Mucosa of descending colon (tissue), 3 donors: ENCODE measurements at regions not wholly inside any gene's neighbourhood (a gene's known extent, or its start where the extent isn't known, plus 50 kb on each side); places are given as distances from the start of the nearest gene placed in this dataset.

ENCODE experiments used
- ATAC-seq: fragments of 200-7000 bp; cut with Tn5 transposase; one replicate; pipeline ENCODE4 v1.9.1; 2020; ENCODE audit warnings: mild to moderate bottlenecking, moderate library complexity
- DNase-seq, 3 donors: peaks; one replicate each; pipeline ENCODE4 v3.0.0-alpha.2; 2020
- H3K36me3 ChIP-seq: fragments of 200-600 bp; one replicate; pipeline ENCODE4 v1.8.0; 2021; ENCODE audit warnings: low read depth, mild to moderate bottlenecking
- H3K4me1 ChIP-seq: fragments of 200-600 bp; one replicate; pipeline ENCODE4 v1.8.0; 2021; ENCODE audit warnings: low read depth, mild to moderate bottlenecking
- H3K4me3 ChIP-seq: fragments of 200-600 bp; one replicate; pipeline ENCODE4 v1.8.0; 2021; ENCODE audit warnings: mild to moderate bottlenecking
- H3K9me3 ChIP-seq: fragments of 200-600 bp; one replicate; pipeline ENCODE4 v1.8.0; 2021; ENCODE audit warnings: mild to moderate bottlenecking
- intact Hi-C, 2 donors: fragments of 100-400 bp; cut with DNase I in 1 of 2; cut with micrococcal nuclease in 1 of 2; formaldehyde crosslinking; loops; one replicate each; pipeline versions ENCODE4 v1.11.0 to v1.11.1; 2022; cut with DNase I, micrococcal nuclease
- TF ChIP-seq, protein P1 (sequence below): fragments of 200-600 bp; IDR thresholded peaks from one replicate; pipeline ENCODE4 v1.8.0; 2022; ENCODE audit warnings: antibody characterized with exemption, mild to moderate bottlenecking
- donor health status: DM: no; HTN: no; CAD: no; lungs with moderate emphysema.
- donor health status: DM: no; HTN: no; CAD: no.
- donor health status: DM: no; HTN: yes; CAD: no.

- no peaks in the 10 kb centered on the region for H3K36me3 ChIP-seq
- TF ChIP-seq, protein P1, sequence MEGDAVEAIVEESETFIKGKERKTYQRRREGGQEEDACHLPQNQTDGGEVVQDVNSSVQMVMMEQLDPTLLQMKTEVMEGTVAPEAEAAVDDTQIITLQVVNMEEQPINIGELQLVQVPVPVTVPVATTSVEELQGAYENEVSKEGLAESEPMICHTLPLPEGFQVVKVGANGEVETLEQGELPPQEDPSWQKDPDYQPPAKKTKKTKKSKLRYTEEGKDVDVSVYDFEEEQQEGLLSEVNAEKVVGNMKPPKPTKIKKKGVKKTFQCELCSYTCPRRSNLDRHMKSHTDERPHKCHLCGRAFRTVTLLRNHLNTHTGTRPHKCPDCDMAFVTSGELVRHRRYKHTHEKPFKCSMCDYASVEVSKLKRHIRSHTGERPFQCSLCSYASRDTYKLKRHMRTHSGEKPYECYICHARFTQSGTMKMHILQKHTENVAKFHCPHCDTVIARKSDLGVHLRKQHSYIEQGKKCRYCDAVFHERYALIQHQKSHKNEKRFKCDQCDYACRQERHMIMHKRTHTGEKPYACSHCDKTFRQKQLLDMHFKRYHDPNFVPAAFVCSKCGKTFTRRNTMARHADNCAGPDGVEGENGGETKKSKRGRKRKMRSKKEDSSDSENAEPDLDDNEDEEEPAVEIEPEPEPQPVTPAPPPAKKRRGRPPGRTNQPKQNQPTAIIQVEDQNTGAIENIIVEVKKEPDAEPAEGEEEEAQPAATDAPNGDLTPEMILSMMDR: no peak
- H3K9me3 ChIP-seq: no peaks in the 10 kb centered on the region
- DNase-seq (no peak), ATAC-seq (no peak)
- H3K4me1 ChIP-seq: no peaks in the 10 kb centered on the region
- H3K4me3 ChIP-seq: no peak overlapping the region
- intact Hi-C loops: no loop called here
These were observed 674.6 kb upstream of the MARCKS start for GRCh38 chr6:113182370-113183141.

DNA sequence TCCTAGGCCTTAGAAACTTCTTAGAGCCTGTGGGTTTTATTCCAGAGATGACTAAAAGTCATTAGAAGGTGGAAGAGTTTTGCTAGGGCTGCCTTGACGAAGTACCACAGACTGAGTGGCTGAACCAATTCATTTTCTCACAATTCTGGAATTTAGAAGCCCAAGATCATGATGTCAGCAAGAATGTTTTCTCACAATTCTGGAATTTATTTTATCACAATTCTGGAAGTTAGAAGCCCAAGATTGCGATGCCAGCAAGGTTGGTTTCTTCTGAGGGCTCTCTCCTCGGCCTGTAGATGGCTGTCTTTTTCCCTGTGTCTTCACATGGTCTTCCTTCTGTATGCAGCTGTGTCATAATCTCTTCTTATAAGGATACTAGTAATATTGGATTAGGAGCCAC lies 672.9 kb upstream of the MARCKS start:
- Histone ChIP-seq H3K36me3 (no peaks in the 10 kb centered on the region), H3K9me3 (no peaks in the 10 kb centered on the region), H3K4me3 (no peak overlapping the region), H3K4me1 (no peaks in the 10 kb centered on the region)
- intact Hi-C loops: no loop called here
- DNase-seq (no peak), ATAC-seq (no peak)
- TF ChIP-seq, protein P1: no peak

- TF ChIP-seq, protein P1: no peak
- H3K4me1 ChIP-seq: no peaks in the 10 kb centered on the region
- DNase-seq (no peak), ATAC-seq (no peak)
- intact Hi-C loops: no loop called here
- no peaks in the 10 kb centered on the region for H3K36me3 ChIP-seq
- no peaks in the 10 kb centered on the region for H3K9me3 ChIP-seq
- no peak overlapping the region for H3K4me3 ChIP-seq
These were observed 672.4 kb upstream of the MARCKS start for GRCh38 chr6:113184736-113185135.

DNA sequence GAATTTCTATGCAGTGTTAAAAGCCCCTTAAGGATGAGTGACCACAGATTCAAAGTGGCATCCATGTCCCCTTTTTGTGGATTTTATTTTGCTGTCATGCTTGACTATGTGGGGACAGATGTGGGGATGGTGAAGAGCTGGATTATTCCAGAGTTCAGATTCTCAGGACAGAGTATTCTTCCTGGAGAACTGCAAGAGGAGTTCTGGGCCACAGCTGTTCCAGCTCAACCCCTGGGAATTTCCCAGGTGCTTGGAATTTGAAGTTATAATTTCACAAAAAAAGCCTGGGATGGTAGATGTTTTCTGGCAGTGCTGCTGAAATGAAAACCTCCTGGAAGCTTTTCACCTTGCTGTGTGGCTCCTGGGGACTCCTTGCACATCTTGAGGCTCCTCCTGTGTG lies 671.8 kb upstream of the MARCKS start:
- H3K4me3 ChIP-seq: no peak overlapping the region
- TF ChIP-seq, protein P1: no peak
- no peak for DNase-seq

GRCh38 chr6:113187661-113188060 lies 669.5 kb upstream of the MARCKS start:
- DNase-seq (no peak), ATAC-seq (no peak)
- Histone ChIP-seq H3K4me1 (no peaks in the 10 kb centered on the region), H3K36me3 (no peaks in the 10 kb centered on the region), H3K9me3 (no peaks in the 10 kb centered on the region), H3K4me3 (no peak overlapping the region)
- TF ChIP-seq, protein P1: no peak
- intact Hi-C loops: no loop called here

More for the DNA sequence above, 671.8 kb upstream of the MARCKS start:
- H3K9me3 ChIP-seq: no peaks in the 10 kb centered on the region
- no peak for ATAC-seq
- intact Hi-C loops: no loop called here
- H3K36me3 ChIP-seq: no peaks in the 10 kb centered on the region
- H3K4me1 ChIP-seq: no peaks in the 10 kb centered on the region
